GM21786 (cell line): ENCODE measurements at regions not wholly inside any gene's neighbourhood (a gene's known extent, or its start where the extent isn't known, plus 50 kb on each side); places are given as distances from the start of the nearest gene placed in this dataset.

ENCODE experiments used
- ATAC-seq: cut with Tn5 transposase; IDR thresholded peaks from one replicate; pipeline ENCODE4 v1.9.1; 2021; ENCODE audit not compliant: unreplicated experiment

DNA sequence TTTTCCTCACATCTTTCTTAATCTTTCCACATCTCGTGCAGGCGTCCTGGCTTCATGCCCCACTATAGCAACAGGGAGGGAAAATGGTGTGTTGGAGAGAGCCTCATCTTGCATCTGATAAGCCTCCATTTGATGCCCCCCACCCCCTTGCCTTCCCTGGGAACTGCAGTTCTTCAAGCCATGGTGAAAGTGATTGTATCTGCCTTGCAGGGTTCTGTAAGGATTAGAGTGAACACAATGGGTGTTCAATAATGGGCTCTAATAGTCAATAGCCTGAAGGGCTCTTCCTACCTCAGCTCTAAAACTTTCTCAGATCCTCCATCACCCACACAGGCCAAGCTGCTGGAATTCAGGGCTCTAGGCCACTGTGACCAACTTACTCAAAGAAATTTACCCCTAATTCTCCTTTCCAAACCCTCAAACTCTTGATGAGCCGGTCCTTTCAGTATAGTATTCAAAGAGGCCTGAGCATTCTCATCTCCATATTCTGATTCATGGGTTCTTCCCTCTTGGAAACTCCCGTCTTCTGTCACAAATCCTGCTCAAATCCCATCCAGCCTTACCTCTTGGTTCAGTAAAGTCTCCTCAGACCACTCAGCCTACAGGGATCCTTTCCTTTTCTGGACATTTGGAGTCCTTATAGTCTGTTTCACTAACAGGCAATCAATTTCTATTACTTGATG, 128.3 kb upstream of the TRIM2 start:
- no peak for ATAC-seq

GRCh38 chr4:153076861-153077260, 127.4 kb upstream of the TRIM2 start:
- no peak for ATAC-seq

DNA sequence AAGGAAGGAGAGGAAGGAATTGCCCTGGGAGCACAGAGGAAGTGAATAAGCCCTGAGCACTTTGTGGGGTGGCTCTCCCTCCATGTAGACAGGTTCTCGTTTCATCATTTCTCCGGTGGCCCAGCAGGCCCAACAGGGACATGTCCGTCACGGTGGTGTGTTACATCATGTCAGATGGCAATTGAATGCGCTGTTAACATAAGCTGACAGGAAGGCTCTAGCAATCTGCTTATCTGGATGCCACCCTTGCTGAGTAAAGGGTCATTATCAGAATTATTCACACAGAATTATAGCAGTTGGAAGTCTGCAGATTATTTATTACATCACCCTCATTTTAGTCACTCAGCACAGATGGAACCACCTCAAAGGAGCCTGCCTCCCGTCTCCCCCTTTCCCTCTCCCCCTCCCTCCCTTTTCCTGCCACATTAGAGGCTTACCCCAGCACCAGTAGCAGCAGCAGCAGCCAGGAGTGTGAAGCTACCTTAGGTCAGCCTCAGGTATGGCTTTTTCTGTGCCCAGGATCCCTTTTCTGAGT, 124.3 kb upstream of the TRIM2 start:
- no peak for ATAC-seq

DNA sequence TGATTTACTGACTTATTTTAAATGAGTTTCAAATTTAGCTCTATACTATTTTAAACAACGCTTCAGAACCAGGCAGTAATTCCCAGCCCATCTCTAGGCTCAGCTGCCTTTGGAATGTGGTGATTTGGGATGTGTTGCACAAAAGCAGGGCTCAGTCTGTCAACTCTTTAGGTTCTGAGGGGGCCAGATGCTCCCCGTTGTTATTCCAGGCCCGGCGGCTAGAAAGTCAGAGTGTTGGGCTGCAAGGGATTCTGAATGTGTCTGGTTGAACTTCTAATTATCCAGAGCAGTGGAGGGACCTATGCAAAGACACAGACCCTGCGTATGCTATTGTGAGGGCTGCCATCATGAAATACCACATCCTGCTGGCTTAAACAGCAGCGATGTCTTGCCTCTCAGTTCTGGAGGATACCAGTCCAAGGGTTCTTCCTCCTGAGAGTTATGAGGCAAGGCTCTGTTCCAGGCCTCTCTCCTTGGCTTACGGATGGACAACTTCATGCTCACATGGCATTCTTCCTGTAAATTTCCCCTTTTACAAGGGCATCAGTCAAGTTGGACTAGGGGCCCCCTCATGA, 123.2 kb upstream of the TRIM2 start:
- ATAC-seq: no peak

- no peak for ATAC-seq
These were observed 122.5 kb upstream of the TRIM2 start for GRCh38 chr4:153081693-153082092.

DNA sequence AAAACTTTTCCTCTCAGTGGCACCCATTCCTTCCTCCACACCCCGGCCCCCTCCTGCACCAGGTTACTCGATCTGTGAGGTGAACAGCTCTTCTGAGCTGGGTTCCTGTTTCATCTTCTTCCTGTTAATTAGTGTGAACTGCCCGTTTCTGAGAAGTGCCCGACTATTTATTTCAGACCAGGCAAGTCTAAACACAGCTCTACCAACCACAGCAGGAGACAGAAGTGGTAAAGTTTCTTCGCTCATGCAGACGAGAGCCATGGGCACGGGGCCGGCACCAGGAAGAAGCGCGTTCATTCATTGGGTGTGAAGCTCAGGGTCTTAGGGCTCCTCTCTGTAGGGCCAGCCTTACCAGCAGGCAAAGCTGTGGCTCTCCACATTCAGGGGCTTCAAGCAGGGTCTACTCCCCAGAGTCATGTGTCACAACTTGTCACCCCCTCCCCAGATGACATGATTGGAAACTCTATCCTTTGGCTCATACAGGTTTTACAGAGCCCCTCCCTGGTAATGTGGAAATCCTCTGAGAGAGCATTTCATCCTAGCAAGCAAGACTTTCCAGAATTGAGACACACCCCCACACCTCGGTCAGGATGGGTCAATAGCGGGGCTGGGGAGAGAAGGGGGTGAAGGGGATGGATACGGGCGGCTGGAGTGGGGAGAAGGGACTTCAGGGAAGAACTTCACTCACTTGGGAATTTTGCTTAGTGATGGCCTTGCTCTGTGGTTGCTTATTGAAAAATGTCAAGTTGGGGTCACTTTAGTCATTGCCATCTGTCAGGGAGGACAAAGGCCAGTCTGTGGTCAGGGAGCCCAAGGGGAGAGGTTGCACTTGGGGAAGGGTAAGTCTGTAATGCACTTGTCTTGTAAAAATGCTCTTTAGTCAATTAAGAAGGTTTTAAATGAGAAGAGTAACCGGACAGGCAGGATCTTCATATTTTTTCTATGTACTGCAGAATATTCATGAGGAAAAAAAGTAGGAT, 121.6 kb upstream of the TRIM2 start:
- no peak for ATAC-seq

GRCh38 chr4:153083447-153083947, 120.7 kb upstream of the TRIM2 start:
- ATAC-seq: peak; percentile 77

DNA sequence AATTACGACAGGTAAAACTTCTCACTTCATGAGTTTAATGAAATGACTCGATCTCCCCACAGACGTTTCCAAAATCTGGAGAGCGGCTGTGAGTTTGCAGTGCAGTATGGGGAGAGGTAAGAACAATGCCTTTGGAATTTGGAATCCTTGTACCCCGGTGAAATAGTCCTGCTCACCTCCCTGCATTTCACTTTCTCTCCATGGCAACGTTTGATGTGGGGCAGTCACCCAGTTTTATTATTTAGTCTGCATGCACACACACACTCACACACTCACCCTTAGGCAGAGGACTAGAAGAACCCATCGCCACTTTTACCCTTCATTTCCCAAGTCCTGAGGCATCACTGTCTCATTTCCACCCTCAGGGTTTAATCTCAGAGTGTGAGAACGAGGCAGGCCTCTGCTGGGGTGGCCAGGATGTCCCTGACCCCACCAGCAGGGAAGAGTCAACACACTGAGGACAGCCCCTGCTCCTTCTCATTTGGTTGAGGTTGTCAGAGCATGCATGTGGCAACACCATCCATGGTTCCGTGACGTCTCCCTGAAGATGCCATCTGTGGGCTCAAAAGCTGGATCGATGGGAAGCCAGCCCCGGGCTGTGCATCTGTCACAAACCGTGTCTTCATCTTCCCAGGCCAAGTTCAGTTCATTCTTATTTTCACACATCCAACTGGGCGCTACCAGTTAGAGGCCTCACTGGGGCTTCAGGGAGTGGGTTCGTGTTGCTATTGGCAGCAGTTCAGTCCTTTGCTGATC, 119.8 kb upstream of the TRIM2 start:
- ATAC-seq: no peak

GRCh38 chr4:153084980-153085630, 119.1 kb upstream of the TRIM2 start:
- ATAC-seq: peak; percentile 60

DNA sequence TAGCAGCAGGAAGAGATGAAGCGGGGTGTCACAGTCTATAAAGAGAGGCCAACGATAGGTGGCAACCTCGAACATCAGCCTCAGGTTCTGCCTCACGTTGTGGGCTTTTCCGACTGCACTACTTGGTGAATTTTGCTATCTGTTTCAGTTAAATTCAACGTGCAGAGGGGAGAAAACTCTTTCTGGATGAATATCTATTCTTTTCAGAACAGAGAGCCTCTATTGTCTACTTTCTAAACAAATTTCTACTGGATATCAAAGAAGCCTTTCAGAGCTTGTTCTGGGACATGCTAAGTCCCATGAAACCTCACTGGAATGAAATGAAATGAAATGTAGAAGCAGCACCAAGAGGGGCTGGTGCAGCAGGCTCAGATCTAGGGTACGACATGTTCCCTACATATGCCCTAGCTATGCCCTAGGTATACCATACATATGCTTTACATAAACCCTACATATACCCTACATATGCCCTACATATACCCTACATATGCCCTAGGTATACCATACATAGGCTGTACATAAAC, 116.5 kb upstream of the TRIM2 start:
- no peak for ATAC-seq

GRCh38 chr4:153089742-153090141, 114.5 kb upstream of the TRIM2 start:
- ATAC-seq: no peak

GRCh38 chr4:153090181-153090580, 114.1 kb upstream of the TRIM2 start:
- ATAC-seq: no peak

GRCh38 chr4:153090670-153091385, 113.4 kb upstream of the TRIM2 start:
- no peak for ATAC-seq

GRCh38 chr4:153093396-153093795, 110.8 kb upstream of the TRIM2 start:
- no peak for ATAC-seq

DNA sequence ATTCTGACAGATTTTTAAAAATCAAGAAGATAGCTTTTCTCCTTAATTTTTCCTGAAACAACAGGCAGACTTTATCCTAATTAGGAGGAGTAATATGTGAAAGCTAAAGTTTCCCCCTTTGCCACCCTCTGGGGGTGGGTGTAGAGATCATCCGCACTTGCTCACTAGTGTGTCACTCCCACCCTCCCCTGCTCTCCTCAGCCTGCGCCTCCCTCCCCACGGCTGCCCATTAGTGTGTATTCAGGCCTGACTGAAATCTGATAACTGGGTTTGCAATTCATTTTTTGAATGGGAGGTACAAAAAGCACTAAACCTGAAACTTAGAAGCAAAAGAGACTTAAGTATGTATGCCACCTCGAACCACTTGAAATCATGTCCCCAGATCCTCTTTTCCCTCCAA, 110.4 kb upstream of the TRIM2 start:
- ATAC-seq: no peak

DNA sequence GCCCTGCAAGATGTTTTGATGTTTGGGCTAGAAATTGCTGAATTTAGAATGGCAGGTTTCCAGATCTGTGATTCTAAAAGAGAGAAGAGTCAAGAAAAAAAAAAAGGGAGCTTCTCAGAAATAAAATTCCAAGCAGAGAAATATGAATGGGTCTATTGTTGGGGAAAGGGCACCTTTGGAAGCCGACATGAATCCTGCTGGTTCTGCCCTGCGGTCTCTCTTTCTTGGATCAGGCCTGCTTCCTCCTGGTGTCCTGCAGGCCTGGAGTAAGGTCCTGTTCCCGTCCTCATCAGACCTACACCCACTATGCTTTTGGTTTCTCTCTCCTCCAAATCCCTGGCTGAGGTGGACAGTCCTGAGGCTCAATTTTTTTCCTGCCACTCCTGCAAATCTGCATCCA, 109.8 kb upstream of the TRIM2 start:
- ATAC-seq: no peak

DNA sequence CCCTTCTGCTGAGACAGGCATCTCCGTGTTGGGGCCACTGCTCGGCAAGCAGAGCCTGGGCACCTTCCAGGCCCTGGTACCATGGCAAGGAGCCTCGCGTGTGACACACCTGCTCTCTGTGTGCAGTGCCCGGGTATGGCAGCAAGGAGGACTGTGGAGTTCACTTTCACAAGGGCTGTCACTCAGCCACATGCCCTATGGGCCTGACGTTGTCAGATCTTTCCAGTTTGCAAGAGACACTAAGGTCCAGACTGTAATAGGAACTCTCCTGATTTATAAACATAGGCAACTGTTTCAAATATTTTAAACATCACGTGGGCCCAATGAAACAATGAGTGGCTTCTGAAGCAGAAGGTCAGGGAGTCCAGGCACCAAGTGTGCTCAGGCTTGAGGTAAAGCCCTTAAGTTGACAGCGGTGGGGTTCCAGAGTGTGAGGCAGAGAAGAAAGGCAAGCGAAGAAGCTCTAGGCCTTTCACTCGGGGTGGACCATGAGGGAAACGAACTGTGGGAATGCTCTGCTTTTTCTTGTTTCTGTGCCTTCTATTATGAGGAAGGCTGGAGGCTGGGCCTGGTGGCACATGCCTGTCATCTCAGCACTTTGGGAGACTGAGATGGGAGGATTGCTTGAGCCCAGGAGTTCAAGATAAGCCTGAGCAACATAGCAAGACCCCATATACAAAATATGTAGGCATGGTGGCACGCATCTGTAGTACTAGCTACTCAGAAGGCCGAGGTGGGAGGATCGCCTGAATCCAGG, 108.6 kb upstream of the TRIM2 start:
- no peak for ATAC-seq

GRCh38 chr4:153096344-153096743, 107.9 kb upstream of the TRIM2 start:
- ATAC-seq: no peak

GRCh38 chr4:153098427-153098826, 105.8 kb upstream of the TRIM2 start:
- no peak for ATAC-seq
